GM21526 (cell line): ENCODE measurements at regions not wholly inside any gene's neighbourhood (a gene's known extent, or its start where the extent isn't known, plus 50 kb on each side); places are given as distances from the start of the nearest gene placed in this dataset.

Source experiments
- ATAC-seq: cut with Tn5 transposase; IDR thresholded peaks from one replicate; pipeline ENCODE4 v1.9.1; 2021; ENCODE audit warnings: moderate library complexity; ENCODE audit not compliant: unreplicated experiment, low FRiP score

DNA sequence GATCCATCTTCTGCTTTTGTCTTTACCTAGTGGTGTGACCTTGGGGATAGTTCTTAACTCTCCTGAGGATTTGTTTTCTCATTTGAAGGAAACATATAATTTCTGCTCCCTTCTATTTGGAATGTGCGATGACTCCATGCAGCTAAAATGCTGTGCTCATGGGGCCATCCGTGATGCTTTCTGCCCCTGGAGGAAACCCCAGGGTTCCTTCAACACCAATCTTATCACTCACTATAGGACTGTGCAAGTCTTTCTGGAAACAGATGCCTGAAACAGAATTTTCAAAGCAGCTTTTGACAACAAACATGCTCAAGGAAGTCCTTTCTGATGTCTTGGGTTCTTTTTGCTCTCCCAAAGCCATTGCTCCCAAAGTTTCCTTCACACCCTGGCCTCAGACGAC is 128.8 kb upstream of the GGTLC1 start:
- no peak for ATAC-seq

- no peak for ATAC-seq
Observed at GRCh38 chr20:24116611-24117010, 128.0 kb upstream of the GGTLC1 start.

- ATAC-seq: no peak
Observed at GRCh38 chr20:24112360-24112759, 123.8 kb upstream of the GGTLC1 start.

- ATAC-seq: no peak
Observed at GRCh38 chr20:24111858-24112257, 123.3 kb upstream of the GGTLC1 start.

DNA sequence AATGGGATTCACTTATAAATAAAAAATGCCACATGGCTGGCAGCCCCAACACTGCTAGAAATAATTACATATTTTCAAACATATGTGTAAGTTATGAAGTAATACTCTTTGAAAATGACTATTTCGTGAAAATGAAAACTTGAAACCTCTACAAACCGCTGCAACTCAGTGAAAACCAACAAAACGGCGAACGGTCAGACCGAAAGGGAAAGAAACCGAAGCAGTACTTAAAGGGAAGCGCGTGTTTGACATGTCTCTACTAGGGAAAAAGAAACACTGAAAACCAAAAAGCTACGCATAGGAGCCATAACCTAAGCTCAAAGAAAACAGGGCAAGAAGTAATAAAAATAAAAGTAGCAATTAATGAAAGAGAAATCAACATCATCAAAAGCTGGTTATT is 121.0 kb upstream of the GGTLC1 start:
- ATAC-seq: peak; percentile 70

DNA sequence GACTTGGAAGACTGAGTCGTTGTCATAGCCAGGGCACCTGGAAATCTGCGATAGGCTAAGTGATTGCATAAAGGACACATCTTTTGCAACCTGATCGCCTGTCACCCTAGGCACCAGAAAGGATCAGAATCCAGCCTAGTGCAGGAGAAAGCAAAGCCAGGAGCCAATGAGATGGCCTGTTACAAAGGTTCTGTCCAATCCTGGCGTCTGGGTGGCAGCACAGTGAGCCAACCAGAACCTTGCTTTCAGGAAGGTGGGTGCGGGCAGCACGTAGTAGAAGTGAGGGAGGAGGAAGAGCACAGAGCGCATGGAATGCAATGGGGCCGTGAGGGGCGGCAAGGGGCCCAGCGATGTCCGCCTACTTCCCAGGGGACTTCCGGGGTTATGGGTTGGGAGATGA is 120.4 kb upstream of the GGTLC1 start:
- ATAC-seq: peak; percentile 90

- ATAC-seq: peak; percentile 14
Observed at GRCh38 chr20:24108581-24108980, 120.0 kb upstream of the GGTLC1 start.

- ATAC-seq: no peak
Observed at GRCh38 chr20:24106801-24107445, 118.3 kb upstream of the GGTLC1 start.

- no peak for ATAC-seq
Observed at GRCh38 chr20:24106150-24106800, 117.7 kb upstream of the GGTLC1 start.

- no peak for ATAC-seq
Observed at GRCh38 chr20:24102749-24103333, 114.3 kb upstream of the GGTLC1 start.

DNA sequence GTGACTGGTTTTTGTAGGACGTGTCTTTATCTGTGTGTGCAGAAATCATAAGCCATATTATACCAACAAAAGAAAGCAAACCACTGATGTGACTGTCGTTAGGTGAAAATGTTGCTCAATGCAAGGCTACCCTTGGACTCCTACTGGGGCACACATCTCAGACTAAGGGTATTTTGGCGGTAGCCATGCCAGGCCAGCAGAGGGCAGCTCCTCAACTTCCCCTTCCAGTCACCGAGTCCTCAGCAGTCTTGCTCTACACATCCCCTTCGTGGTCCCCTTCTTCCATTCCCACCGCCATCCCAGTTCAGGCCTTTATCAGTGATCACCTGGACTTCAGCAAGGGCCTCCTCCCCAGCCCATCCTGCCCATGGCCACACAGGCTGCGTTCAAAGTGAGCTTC is 113.7 kb upstream of the GGTLC1 start:
- ATAC-seq: no peak

DNA sequence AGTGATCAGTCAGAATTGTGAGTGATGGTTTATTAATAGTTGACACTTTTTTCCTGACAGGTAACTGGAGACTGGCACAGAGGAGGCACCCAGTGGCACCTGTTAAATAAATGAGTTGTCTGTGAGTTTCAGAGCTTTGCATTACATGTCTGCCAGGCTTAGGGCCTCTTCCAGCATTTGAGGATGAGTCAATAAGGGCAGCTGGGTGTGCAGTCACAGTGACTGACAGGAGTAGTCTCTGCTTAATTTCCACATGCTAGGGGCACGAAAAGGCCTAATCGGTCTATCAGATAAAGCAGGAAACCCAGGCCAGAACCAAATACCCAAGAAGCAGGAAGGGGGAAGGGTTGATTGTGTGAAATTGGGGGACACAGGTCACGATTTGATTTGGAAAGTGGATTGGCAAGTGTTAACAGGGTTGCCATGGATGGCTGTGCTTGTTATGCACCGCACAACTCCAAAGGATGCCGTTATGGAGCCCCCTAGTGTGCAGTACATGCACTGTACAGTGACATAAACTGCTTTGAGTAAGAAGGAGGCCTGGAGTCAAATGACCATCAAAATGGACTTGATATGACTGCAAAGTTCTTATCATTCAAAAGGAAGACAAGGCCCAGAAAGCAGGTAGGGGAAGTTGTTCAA is 111.9 kb upstream of the GGTLC1 start:
- peak; percentile 90 for ATAC-seq

DNA sequence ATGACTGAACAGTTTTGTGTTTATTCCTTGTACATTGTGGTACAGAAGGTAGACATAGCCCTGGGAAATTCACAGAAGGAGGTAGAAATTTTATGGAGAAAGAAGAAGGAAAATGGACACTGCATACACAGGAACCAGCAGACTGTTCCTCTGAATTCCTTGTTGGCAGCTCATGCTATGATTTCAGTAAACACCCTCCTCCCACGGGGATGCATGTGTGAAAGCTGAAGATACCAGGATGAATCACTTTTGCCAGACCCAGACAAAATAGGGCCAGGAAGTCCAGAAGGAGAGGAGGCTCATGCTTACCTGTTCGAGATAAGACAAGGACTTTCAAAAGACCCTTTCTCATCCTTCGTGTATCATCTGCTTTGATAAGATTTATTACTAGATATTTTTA is 110.3 kb upstream of the GGTLC1 start:
- no peak for ATAC-seq

DNA sequence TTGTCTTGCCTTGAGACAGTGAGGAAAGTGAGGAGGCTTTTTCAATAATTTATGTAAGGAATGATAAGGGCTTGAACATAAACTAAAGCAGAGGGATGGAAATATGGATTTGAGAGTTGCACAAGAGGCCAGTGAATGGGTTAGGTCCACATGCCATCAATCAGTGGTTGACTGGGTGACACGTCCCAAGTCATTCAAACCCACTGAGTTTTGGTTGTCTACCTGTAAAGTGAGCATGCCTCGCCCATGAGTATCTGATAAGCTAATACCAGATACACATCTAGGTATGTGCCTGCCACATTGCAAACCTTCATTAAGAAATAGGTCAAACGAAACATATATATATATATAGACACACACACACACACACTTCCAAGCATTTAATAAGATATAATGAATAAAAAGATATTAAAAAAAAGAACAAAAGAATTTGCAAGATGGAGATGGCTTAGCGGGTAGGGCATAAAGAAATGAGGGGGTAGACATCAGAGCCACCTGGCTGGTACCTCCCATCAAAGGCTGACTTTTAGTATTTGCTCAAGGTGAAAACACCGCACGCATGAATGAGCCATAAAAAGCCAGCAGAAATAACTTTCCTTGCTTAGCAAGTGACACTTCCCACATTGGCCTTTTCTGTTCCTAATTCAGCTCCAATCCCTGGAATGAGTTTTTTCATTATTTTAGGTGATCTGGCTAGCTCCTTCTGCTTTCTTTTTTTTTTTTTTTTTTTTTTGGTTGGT is 109.1 kb upstream of the GGTLC1 start:
- no peak for ATAC-seq

DNA sequence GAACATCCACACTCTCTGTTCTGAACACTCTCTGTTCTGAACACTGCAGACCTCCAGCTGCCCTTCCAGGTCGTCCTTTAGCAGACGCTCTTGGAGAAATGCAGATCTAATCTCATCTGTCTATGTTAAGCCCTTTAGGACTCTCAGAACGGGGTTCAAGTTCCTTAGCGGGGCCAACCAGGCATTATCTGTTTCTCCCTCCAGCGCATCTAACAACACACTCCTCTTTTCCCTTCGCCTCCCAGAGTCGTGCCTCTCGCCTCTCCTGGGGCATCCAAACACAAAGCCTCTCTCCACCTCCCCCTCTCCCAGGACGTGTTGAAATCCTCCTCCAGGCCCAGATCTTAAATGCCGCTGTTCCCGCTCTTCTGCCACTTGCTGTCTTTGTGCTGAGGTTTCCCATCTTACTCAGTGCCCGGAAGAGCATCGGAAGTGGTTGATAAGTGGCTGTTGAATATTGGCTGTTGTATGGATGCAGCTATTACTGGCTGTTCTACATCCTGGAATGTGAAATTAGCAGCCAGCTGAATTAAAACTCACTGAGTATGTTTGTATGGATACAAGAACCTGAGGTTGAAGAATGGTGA is 108.4 kb upstream of the GGTLC1 start:
- ATAC-seq: no peak

GRCh38 chr20:24096264-24096663 is 107.7 kb upstream of the GGTLC1 start:
- ATAC-seq: no peak

GRCh38 chr20:24095756-24096155 is 107.2 kb upstream of the GGTLC1 start:
- ATAC-seq: no peak

GRCh38 chr20:24095303-24095702 is 106.7 kb upstream of the GGTLC1 start:
- ATAC-seq: no peak

DNA sequence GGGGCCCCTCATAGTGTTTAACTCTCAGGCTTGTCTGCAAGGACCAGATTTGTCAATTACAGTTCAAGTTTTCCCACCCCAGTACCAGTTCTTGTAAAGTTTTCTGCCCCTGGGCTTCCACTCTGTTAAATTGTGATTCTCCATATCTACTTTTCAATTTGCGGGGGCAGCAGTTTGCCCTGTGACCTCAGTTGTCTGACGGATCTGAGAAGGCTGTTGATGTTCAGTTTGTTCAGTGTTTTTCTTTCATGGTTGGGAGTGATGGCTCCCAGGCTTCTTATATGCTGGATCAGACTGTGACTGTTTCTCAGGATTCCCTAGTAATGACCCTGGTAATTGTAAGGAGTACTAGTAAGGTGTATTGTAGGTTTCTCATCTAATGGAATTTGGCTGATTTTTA is 101.0 kb upstream of the GGTLC1 start:
- no peak for ATAC-seq

DNA sequence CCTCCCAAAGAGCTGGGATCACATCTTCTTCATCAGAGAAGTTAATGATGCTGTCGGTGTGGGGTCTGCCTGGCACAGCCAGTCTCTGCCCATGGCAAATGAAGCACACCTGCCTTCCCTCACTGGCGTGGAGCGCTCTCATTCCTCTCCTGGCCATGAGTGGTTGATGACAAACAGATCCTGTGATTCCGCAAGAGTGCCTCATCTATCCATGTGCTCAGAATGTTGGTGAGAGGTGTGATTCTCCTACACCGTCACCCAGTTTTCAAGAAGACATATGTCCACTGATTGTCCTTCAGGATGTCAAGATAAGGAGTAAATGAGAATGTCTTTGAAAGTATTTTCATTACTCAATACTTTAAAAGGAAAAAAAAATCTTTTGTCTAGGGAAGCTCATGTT is 97.5 kb upstream of the GGTLC1 start:
- ATAC-seq: no peak

- ATAC-seq: no peak
Observed at GRCh38 chr20:24084281-24084680, 95.7 kb upstream of the GGTLC1 start.
